HG02885 (cell line): ENCODE measurements at regions not wholly inside any gene's neighbourhood (a gene's known extent, or its start where the extent isn't known, plus 50 kb on each side); places are given as distances from the start of the nearest gene placed in this dataset.

Experiments used
- ATAC-seq: cut with Tn5 transposase; IDR thresholded peaks from one replicate; pipeline ENCODE4 v1.9.1; 2021; ENCODE audit warnings: mild to moderate bottlenecking; ENCODE audit not compliant: unreplicated experiment, poor library complexity

DNA sequence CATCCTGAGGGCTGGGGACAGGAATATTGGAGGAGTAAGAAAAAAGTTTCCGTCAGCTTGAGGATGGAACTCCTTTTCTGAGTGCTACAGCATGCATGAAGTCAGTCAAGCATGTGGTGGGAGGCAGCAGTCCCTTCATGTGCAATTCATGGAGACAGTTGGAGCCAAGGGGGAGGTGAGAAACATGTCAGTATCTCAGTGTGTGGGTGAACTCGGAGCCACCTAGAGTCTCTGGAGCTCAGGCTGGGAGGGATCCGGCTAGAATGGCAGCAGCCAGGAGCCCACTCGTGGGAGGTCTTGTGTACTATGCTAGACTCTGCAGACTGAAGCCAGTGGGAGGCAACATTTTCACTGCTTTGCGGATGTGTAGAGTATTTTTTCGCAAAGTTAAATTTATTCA, 60.3 kb downstream of the AVPR1A start:
- ATAC-seq: no peak

DNA sequence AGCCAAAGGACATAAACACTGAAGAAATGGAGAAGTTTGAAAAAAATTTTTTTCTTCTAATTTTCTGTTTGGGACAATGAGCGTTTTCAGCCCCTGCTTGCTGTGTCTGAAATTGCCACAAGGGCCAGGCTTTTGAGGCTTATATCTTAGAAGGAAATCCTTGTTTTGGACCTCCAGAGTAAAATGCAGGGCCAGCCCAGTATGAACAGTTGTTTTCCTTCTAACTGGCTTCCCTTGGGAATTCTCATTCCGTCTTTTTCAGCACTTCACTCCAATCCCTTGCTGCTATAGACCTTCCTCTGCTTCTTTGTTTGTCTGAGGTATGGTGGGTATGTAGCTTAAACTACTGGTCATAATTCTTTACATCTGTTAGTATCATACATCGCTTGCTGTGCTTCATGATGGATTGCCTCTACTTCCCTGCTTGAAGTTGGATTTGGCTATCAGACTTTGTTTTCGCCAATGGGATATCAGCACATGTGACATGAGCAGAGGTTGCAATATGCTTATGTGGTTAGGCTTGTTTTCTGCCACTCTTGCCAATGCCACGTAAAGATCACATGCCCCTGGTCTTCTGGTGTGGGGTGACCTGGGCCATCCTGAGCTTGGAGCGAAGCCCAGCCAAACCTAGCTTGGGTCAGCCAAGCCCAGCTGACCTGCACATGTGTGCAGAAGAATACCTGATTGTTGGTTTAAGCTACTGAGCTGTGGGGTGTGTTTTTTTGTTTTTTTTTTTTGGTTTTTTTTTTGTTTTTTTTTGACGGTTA, 64.7 kb downstream of the AVPR1A start:
- no peak for ATAC-seq

DNA sequence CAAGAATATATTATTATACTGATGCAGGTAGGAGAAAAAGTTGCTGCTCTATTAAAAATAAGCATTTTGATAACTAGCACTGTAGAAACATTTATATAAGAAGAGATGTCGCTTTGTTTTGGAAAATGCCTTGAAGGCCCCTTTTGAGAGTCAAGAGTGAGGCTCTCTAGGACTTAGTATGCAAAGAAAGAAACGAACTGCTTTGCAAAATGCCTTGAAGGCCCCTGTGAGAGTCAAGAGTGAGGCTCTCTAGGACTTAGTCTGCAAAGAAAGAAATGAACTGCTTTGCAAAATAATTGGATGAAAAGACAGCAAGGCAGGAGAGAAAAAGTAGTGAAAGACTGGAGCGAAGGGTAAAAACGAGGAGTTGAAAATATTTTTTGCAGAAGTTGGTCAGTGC, 65.9 kb downstream of the AVPR1A start:
- ATAC-seq: no peak

DNA sequence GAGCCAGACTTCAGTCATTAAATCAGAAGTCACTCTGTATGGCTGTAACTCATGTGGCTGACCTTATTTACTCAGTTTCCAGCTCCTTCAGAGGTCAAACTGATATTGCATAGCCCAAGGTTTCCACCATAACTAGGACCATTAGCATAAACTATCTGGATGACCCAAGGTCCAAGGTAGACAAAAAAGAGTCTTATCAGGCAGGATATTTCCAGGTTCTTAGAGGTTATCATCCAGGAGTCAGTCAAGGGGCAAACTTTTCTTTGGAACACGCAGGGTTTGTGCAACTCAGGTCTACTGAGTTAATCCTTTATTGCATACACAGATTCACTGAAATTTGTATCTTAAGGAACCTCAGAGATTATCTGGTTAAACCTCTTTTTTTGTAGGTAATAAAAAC, 66.5 kb downstream of the AVPR1A start:
- no peak for ATAC-seq

DNA sequence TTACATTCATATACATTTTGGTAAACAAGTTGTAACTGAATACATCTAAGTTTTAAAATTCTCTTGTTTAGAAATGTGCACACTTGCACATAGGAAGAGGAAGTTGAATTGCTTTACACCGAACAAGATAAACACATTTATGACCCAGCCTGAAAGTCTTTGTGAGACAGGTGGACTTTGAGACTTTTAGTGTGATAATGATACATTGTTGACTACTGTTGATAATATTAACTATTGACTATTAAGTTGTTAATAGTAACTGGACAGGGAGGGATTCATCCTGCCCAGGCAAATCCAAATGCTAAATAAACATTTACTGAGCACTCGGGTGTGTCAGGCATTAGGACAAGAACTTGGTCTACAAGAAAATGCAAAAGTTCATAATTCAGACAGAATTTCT, 68.0 kb downstream of the AVPR1A start:
- ATAC-seq: no peak

DNA sequence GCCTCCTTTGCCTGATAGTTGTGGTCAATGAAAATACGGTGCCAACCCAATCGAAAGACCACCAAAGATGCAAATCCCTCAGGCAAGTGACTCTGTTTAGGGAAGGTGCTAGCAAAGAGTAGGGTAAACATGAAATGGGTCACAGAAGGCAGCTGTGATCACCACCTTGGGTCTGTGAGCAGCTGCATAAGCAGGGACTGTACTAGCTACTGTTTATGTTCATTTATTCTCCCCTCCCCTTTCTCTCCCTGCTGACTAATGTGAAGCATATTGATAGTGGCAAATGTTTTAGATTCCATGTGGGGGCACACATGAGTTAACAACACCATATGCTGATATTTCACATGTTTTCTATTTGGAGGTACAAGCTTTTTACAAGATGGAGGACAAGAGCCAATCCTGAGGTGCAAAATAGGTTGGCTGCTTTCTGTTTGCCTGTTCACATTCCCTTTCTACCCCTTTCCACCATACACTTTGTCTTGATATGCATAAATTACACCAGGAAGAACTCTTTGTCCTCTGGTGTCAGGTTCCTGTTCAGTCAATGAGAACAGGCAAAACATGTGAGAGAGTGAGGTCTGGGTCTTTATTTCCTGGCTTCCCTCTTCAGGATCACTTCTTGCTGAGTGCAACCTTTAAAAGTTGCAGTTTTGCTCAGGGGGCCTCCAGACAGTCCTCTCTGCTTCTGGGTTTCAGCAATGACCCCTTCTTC, 71.1 kb downstream of the AVPR1A start:
- no peak for ATAC-seq

DNA sequence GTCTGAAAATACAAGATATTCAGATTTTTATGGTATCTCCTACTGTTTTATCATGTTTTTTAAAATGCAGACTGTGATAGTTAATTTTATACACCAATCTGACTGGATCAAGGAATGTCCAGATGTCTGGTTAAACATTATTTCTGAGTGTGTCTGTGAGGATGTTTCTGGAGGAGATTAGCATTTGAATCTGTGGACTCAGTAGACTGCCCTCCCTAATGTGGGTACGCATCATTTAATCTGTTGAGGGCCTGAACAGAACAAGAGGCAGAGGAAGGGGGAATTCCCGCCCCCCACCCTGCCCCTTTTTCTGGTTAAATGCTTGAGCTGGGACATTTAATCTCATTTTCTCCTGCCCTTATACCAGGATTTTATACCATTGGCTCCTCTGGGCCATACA, 72.1 kb downstream of the AVPR1A start:
- no peak for ATAC-seq

DNA sequence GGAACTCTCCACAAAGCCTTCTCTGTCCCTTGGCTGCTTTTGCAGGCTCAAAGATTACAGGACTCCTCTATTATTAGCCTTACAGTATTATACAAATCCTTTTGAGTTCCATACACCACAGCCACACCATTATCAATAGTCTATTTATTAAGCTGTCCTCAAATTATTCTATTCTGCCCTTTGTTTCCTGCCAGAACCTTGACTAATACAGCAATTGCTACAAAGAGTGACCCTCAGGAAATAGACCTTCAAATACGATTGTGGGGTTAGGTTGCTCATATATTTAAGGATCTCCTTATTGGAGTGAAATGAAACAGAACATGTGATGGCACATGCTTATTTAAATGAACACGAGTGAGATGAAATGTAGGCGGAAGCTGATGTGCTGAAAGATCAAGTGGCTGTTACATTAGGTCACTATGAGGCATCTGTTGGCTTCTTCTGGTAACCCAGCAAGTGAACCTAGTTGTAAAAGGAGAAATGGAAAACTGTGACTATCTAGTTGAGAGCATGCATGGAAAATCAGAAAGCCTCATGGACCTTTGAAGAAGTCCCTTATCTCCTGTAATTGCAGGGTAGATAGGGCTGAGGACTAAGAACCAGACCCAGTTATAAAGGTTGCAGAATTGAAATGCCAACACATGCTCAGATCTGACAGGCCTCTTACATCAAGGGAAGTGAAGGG, 75.5 kb downstream of the AVPR1A start:
- no peak for ATAC-seq

DNA sequence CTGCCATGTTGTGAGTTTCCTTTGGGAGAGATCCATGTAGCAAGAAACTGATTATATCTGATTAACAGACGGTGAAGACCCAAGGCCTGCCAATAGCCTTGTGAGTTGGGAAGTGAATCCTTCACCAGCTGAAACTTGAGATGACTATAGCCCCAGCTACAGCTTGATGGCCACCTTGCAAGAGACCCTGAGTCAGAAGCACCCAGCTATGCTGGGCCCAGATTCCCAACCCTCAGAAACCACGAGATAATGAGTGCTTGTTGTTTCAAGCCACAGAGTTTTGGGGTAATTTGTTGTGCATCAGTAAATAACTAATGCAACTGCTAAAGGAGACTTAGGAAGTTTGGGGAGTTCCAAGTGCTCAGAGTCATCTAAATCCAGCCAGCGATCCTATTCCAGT, 80.3 kb downstream of the AVPR1A start:
- no peak for ATAC-seq

DNA sequence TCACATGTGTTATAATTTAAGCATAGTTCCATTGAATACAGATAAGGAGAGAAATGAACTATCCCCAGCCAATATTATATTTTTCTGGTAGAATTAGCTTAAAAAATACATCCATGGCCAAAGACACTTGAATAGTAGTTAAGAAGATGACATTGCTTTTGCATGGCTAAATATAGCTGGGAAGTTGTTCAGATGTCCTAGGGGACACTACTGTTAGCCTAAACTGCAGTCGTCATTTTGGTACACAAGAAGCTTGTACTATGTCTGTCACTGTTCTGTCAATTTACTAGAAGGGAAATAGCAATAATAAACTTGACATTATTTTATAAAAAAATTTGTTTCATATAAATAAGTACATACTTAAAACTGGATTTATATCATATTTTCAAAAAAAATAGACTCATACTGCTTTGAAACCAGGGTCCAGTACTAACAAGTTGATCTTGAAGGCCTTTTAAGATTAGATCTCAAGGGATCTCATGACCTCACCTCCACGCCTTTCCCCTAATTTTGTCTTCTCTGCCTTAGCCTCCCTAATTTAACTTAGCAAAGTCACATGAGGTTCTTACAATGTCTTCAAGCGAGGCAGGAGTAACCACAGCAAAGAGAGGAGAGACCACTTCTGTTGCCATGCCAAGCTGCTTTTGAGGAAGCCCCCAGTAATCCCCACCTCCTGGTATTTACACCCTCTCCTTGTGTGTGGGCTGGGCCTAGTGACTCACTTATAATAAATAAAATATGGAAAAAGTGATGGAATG, 81.0 kb downstream of the AVPR1A start:
- ATAC-seq: no peak

DNA sequence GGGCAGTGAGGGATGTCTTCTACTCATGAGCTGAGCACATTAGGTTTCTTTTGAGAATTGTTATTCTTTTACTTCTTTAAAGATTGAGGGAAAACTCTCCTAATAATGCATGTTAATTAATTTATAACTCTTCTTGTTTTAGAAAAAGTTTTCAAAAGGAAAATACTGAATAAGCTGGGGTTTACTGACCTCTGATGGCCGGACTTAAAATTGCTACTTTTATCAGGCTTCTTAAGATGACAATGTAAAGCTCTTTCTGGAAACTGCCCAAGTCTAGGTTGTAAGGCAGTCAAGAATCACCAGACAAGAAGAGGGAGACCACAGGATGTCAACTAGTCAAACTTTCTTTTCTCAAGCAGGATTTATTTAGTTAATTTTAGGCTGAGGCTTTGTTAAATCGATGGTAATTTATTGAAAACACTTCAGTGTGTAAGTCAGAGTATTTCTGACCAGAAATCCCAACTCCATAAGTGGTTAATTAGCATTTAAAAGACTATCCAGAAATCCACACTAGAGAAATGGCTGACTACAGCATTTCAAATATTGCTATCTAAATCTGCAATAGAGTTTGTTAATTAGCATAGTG, 82.1 kb downstream of the AVPR1A start:
- peak; percentile 78 for ATAC-seq

DNA sequence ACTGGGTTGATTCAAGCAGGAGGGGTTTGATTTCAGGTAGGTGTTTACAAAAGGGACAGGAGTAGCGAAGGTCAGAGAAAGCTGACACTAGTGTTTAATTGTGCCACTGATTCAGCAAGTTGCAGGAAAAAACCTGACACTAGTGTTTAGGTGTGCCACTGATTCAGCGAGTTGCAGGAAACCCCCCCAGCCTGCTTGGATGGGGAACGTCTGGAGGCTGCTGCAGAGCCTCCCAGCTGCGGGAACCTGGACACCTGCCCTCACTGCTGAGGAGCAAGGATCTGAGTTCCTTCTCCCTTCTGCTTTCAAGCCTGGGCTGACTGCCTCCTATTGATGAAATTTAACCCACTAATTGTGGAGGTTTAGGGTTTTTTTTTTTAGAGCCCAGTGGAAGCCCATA, 84.2 kb downstream of the AVPR1A start:
- no peak for ATAC-seq

DNA sequence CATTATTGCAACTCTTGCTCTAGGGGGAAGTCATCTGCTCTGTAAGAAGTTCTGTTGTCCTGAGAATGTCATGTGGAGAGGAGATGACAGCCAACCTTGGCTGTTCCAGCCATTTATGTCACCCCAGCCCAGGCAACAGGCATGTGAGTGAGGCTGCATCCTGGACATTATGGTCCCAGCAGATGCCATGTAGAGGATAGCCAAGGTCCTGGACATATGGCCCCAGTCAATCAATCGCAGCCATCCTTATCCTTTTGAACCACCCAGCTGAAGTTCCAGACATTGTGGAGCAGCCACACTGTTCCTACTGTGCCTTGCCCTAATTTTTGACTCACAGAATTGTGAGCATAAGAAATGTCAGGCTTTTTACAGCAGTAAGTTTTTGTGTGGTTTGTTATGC, 84.9 kb downstream of the AVPR1A start:
- no peak for ATAC-seq

DNA sequence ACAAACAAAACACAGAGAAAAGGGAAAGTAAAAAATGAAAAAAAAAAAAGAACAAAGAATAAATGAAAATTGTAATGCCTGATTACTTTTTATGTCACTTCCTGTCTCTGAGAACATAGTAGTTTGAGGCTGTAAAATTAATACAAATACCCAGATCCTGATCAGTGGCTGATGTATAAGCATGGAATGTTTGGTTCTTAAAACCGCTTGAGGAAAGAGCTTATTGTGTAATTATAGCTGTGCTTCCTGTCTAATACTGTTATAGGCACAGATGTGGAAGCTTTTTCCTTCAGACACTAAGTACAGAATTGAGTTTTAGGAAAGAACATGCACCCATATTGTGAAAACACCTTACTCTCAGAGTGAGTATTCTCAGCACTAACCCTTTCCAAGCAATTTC, 86.9 kb downstream of the AVPR1A start:
- no peak for ATAC-seq

DNA sequence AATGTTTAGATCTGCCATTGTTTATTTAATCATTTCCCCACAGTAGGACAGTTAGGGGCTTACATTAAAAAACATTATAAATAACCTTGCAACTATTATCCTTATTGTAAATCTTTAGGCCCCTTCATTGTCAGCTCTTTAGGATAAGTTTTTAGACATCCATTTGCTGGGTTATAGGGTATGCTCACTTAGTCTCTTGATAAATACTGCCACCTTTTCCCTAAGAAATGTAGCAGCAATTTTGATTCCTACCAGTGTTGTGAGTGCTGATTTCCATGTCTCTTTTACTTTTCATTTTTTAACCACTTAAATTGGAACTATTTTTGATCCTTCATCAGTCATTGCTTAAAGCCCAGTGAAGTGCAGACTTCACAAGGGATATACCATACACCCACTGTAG, 94.4 kb downstream of the AVPR1A start:
- ATAC-seq: no peak

DNA sequence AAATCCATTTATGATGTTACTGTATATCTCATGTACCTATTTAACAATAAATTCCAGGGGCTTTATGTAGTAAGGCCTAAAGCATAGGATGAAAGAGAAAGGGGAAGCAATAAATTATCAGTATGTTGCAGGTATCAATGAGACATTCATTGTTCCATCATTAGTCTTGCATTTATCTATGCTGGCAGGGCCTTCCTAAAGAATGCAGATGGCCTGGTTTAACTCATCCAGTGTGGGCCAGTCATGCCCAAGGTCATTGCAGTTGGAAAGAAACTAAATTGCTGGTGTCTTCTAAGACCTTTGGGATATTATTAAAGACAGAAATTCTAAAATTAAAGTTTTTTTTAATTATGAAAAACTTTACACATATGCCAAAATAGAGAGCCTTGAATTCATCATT, 98.3 kb downstream of the AVPR1A start:
- ATAC-seq: no peak

DNA sequence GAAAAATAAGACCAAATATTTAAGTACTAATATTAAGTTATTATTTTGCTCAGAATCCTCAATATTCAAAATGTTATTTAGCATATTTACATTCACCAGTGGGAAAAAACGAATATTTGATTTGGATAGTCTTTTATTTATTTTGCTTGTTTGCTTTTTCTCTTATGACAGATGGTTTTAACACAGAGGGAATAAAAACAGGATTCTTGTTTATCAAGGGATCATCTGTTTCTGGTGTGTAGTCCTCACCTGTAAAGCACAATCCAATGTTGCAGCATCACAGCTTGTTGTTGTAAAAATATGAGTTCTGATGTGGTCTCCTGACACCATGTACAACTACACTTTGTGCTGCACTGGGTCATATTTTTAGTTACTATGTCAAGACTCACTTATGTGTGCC, 103.9 kb downstream of the AVPR1A start:
- no peak for ATAC-seq

DNA sequence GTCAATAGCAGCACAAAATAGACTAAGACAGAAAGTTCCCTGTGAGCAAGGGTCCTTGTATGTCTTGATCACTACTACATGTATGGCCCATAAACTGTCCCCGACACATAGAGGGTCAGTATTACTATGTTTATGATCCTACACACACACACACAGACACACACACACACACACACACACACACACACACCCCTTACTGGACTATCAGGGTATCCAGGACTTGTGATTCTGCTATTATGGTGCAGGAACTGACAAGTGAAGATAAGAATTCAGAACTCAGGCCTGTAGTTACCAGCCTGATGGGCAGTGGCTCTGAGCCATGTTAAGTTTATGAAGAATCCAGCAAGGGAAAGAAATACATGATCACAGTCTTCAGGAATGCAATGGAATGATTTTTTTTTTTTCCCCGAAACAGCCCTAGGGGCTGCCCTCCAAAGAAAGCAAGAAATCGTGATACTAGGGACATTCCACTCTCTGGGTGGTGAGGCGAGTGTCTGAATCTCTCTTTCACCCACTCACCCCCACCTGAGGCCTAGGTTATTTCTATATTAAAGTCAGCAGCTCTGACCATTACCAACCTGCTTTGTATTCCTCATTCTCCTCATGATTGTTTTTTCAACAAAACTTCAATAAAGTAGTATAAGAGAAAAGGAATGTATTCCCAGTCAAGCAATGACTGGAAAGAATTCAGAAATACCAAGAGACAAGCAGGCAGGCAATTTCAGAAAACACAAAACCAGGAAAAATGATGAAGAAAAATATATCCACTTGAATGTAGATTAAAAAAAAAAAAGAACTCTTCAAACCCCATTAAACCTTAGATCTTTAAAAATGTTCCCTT, 105.8 kb downstream of the AVPR1A start:
- no peak for ATAC-seq

DNA sequence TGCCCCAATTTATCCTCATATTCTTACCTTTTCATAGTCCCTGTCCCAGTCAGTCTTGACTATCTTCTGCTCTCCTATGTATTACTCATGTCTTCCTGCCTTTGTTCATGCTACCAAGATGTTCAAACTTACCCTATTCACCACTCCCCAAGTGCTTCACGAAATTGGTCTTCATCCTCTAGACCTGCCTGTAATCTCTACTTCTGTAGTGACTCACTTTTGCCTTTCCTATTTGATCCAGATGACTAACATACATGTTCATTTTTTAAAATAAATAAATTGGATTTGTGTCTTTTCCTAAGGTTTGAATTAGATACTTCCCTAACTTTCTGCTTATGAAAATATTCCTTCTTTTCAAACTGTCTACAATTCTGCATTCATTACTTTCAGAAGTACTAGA, 107.7 kb upstream of the PPM1H start:
- no peak for ATAC-seq

DNA sequence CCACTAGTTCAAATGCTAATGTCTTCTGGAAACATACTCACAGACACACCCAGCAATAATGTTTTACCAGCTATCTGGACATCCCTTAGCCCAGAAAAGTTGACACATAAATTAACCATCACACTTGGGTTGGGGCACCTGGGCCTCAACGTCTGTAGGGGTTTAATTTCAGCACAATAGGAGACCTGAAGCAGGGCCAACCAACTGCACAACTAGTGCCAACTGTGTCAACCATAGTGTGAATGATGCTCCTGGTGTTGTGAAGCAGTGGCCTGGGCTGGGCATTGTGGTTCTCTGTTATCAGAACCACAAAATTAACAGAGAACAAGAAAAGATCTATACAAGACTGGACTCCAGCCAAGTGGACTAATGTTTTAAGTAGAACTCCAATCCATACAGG, 106.7 kb upstream of the PPM1H start:
- ATAC-seq: no peak
